Epithelial cell of prostate (primary cell): ENCODE measurements at regions not wholly inside any gene's neighbourhood (a gene's known extent, or its start where the extent isn't known, plus 50 kb on each side); places are given as distances from the start of the nearest gene placed in this dataset.
A peak's percentile ranks its signal among the peaks of the same experiment; 100 is the strongest.

Experiments
- DNase-seq: peaks from one replicate; pipeline ENCODE4 v3.0.0-alpha.2; 2011; ENCODE audit warnings: low read depth, low spot score
- H3K27ac ChIP-seq: fragments of 450-650 bp; 2 replicates; pipeline ENCODE4 v1.5.1; 2017; ENCODE audit warnings: mild to moderate bottlenecking

GRCh38 chr11:36825251-36825650 lies 227.2 kb upstream of the RAG2 start:
- DNase-seq = no peak
- no peak overlapping the region for H3K27ac ChIP-seq

- no peak for DNase-seq
Measured at GRCh38 chr11:36824349-36824748, 226.3 kb upstream of the RAG2 start.

GRCh38 chr11:36822829-36823228 lies 224.8 kb upstream of the RAG2 start:
- H3K27ac ChIP-seq = no peak overlapping the region
- DNase-seq = no peak

More at GRCh38 chr11:36824349-36824748, 226.3 kb upstream of the RAG2 start:
- no peak overlapping the region for H3K27ac ChIP-seq

GRCh38 chr11:36818410-36818809 lies 220.4 kb upstream of the RAG2 start:
- H3K27ac ChIP-seq = no peak overlapping the region
- no peak for DNase-seq

DNA sequence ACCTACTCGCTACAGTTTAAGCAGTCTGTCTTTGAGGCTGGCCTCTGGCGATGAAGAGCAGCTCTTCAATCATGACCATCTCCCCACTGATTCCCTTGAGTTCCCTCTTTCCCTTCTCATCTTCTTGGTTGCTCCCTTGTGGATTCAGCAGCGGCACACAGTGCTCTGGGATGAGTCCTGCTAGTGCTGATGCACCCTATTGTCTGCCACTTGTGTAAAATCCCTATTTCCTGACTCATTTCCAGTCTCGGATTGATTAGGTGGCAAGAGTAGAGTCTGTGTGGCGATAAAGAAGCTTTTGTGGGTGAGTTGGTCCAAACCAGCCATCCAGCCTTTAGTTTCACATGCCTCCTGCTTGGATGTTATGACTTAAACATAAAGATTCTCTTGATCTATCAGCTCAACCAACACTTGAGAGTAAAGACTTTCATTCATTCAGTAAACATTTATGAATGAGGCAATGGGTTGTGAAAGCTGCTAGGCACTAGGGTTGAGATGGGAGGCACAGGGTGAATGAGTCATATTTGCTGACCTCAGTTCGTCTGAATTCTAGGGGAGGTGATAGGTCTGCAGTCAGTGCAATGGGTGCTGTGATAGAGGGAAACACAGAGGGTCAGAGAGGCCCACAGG lies 219.4 kb upstream of the RAG2 start:
- peak overlapping the region; percentile 29 for H3K27ac ChIP-seq
- DNase-seq = peak; percentile 12

- no peak overlapping the region for H3K27ac ChIP-seq
- DNase-seq = no peak
Measured at GRCh38 chr11:36809303-36809702, 211.3 kb upstream of the RAG2 start.

DNA sequence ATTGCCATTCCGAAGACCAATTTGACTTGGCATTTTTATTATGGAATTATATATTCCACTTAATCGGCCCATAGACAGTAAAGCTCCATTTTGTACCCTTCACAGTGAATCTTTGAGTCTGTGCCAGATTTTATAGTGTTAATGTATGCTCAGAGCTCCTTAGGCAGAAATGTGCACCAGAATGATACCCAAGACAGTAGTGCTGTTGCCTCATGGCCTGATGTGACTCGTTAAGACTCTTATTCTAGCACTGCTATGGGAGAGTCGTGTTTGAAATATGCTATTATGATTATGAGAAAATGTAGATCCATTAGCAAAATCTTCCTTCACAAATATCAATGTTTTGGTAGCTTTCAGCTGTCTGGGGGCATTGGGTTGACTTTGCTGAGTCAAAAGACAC lies 209.8 kb upstream of the RAG2 start:
- DNase-seq = no peak
- no peak overlapping the region for H3K27ac ChIP-seq

DNA sequence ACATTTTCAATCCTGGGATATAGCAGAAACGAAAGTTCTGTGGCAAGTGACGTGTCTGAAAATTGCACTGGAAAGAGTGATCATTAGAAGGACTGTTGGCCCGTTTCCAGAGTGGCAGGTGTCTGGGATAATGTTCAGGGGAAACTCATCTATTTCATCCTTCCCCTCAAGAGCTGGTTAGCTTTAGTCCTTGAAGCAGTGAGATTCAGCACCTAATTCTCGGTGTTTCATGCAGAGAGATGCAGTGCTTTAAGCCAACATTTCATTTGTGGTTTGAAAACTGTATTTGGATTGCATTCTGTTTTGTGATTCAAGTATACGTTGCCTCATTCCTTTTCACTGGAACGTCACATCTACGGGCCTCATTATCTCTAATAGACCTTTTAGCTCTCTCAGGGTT lies 205.0 kb upstream of the RAG2 start:
- H3K27ac ChIP-seq = no peak overlapping the region
- no peak for DNase-seq

DNA sequence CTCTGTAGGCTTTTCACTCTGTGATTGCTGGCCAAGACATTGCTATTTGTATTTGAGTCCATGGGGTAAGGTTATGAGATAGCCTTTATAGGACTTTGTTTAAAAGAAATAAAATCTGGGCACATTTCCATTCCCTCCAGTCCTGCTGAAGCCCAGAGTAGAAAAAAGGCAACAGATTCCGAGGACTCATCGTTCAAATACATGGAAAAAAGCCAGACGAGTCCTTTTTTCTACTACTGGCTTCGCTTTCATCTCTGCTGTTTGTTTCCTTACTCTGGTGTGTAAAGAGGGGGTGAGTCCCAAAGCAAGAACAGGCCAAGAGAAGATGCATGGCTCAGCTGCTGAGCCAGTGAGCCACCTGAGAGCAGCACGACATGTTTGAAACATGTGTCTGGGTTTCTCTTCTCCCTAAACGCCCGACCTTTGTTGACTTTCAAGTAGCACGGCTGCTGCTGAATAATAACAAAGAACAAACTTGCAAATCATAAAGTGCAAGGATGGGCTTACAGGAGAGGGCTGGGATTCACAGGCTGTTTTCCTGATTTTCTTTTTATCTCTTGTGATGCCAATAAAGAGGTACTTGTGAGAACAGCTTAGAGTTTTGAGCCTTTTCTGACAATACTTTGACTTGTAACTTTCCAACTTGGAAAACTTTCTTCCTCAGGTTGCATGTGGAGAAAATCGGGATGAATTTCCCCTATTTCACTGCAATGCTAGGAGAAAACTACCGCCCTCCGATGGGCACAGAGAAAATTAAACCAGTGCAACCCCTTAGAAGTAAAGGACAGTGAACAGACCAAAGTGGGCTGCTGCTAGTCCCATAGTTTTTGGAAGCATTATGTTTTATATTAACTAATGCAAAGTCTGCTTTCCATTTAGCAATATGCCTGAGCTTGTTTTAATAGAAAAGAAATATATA lies 195.2 kb upstream of the RAG2 start:
- no peak for DNase-seq
- H3K27ac ChIP-seq = no peak overlapping the region

GRCh38 chr11:36791957-36792356 lies 193.9 kb upstream of the RAG2 start:
- no peak for DNase-seq
- H3K27ac ChIP-seq = peak overlapping the region; percentile 33

DNA sequence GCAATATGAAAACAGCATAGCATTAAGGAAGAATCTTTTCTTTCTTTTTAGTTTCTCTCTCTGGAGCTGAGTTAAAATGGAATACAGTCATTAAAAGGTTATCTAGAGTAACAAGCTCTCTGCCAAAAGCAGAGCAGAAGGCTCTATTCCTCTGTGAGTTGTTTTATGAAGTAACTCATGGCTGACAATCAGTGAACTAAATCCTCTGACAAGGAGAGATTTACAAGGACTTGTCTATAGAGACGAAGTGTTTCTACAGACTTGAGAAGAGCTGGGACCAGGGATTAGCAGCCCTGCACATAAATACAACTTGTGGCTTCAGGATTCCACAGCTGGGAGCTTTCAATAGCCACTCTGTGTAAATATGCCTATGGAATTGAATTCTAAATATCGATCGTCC lies 192.5 kb upstream of the RAG2 start:
- DNase-seq = no peak
- H3K27ac ChIP-seq = peak overlapping the region; percentile 33

- no peak overlapping the region for H3K27ac ChIP-seq
- no peak for DNase-seq
Measured at GRCh38 chr11:36783808-36784207, 185.8 kb upstream of the RAG2 start.

DNA sequence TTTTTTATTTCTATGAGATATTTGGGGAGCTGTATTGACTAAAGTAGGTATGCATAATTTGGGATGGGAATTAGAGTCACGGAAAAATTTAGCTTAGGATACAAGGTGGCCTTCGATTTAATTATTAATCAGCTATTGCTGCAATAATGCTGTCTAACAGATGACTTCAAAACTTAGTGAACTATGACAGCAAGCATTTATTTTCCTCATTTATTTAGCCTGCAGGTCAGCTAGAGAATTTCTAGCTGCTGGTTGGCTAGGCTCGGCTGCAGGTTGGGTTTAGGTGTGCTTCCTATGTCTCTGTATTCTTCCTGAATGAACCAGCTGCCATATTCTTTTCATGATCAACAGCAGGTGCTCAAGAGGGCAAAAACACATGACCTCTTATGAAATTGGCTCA lies 181.8 kb upstream of the RAG2 start:
- H3K27ac ChIP-seq = no peak overlapping the region
- DNase-seq = no peak

DNA sequence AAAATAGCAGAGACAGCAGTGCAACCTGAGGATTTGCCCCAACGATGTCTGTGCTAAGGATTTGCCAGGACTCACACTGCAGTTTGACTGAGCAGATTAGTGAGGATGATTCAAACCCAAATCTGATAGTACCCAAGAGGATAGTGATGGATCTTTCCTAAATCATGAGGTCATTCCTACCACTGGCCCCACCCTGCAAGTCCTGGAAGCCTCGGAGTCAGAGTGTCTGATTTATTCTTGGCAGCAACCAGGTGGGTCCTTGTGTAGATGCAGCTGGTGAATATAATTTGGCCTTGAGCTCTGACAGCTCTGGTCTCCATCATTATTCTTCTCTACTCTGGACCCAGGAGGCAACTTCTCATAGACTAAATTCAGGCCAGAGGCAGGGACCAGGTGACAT lies 179.3 kb upstream of the RAG2 start:
- no peak for DNase-seq
- no peak overlapping the region for H3K27ac ChIP-seq

GRCh38 chr11:36775756-36776155 lies 177.7 kb upstream of the RAG2 start:
- no peak for DNase-seq
- no peak overlapping the region for H3K27ac ChIP-seq

DNA sequence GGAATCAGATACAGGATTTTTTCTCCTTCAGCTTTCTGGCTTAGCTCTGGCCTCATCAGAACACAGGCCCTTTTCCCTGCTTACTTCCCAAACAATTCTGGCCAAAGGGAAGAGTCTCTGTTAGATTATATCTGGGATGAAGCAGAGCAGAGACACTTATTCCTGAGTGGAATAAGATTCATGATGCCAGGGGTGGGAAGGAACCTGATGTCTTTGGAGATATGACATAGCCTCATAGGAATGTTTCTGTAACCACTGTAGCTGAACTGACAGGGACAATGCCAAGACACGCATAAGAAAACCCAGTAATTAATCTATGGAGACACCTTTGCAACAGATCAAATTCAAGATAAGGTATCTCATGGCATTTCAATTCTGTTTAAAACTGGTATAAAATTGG lies 177.1 kb upstream of the RAG2 start:
- H3K27ac ChIP-seq = peak overlapping the region; percentile 80
- DNase-seq = no peak

DNA sequence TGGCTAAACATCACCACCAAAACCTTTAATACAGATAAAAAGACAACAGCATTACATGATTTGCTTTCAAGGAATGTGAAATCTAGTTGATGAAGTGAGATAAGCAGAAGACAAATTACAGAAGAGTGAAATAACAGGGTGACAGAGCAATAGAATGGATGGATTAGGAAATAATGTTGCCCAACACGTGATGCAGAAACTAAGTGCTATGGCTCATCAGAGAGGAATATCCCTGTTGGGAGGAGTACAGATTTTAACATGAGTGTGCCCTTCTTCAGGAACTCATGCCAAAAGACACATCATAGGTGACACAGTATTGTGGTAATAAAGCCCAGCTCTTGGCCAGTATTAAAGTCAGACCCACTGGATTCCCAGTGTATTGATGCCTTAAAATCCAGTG lies 176.6 kb upstream of the RAG2 start:
- H3K27ac ChIP-seq = peak overlapping the region; percentile 80
- DNase-seq = peak; percentile 82

DNA sequence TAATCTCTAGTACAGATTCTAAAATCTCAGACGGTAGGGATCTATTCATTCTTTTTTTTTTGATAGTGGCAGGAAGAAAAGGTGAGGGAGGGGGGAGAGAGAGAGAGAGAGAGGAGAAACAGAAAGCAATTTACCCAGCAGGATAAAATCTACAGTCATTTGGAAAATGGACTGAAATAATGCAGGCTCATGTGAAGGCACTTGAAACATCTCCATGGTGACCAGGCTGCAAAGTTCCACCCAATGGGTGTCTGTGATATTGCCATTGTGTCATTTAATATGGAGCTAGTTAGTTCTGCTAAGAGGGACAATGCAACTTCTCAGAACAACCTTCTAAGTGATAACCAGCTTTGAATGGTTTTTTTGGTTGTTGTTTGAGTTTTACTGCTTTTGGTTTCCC lies 165.2 kb upstream of the RAG2 start:
- DNase-seq = no peak
- no peak overlapping the region for H3K27ac ChIP-seq

DNA sequence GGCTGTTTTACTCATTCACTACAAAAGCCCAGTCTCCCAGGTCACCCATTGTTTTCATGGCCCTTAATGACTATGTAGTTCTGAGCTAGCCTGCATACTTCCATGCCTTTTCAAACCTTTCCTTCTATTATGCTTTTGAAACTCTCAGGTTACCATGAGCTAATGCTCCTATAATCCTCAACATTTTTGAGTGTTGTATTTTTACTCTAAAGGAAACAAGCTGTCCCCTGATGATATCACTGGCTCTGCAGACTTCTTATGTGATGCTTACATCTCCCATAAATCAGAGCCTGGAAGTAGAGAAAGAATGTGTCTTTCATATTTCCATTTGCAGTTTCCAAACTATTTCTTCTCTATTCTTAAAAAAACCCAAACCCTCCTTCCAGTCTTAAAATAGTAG lies 159.0 kb upstream of the RAG2 start:
- no peak for DNase-seq
- H3K27ac ChIP-seq = no peak overlapping the region

DNA sequence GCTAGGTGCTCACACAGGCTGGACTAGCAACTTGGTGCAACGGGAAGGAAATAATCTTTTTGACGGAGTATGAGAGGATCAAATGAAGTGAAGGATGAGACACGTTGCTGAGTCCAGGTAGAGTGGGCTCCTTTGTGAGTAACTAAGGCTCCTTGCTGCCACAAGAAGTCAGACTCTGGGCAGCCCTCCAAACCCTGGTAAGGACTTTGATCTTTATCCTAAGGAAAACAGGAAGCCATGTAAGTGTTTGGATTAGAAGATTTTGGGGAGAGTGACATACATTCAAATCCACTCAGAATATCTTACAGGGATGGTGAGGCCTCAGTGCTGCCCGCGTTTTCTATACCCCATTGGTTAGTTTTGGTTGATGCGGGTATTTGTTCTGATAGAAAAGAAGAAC lies 155.9 kb upstream of the RAG2 start:
- DNase-seq = no peak
- no peak overlapping the region for H3K27ac ChIP-seq

DNA sequence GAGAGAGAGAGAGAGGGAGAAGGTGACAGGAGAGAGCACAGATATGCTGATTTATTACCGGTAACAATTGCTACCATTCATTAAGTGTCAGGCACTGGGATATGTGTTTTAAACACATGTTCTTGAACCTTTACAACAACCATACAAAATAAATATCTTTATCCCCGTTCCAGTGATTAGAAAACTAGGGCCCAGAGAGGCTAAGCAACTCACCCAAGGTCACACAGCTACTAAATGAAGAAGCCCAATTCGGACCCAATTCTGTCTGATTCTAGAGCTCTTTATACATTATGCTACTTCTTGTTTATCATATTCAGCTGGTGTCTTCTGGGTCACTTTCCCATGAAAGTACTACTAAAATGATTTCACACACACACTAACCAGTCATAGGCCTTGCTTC lies 154.0 kb upstream of the RAG2 start:
- H3K27ac ChIP-seq = no peak overlapping the region
- no peak for DNase-seq

DNA sequence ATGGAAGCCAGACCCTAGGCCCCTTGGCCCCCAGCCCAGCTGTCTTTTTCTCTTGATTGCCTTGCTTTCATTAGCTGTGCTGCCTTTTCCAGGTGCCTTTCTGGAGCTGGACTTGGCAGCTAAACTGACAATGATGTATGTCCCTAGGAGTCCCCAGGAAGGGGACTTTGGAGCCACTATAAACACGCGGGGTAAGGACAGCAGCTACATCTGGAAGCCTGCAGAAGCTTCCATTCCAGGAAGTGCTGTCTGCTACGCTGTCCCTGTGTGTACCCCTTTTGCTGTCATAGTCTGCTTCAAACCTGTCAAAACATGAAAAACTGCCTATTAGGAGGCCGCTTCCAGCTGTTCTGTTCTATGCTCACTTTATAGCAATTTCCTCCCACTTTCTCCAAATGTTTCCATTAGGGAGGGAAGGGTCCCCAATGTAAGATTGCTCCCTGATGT lies 153.3 kb upstream of the RAG2 start:
- DNase-seq = no peak
- H3K27ac ChIP-seq = no peak overlapping the region
